Spleen (tissue), 11 donors: ENCODE measurements at regions not wholly inside any gene's neighbourhood (a gene's known extent, or its start where the extent isn't known, plus 50 kb on each side); places are given as distances from the start of the nearest gene placed in this dataset.

Source experiments
- DNase-seq: peaks from one replicate; pipeline ENCODE4 v3.0.0-alpha.2; 2020
- H3K27ac ChIP-seq, 8 donors: fragments of 200-600 bp; sonication (generic) in 7 of 8; 1 replicate in 4 of 8; 2 replicates in 4 of 8; pipeline versions ENCODE4 v1.5.0 to v1.8.0; 2016 to 2021; ENCODE audit warnings: inconsistent platforms in 4 of 8, mild to moderate bottlenecking in 4 of 8, moderate library complexity in 1 of 8
- H3K27me3 ChIP-seq, 7 donors: fragments of 200-600 bp; sonication (generic) in 6 of 7; replicated peaks in 1 of 7; 1 replicate in 4 of 7; 2 replicates in 3 of 7; pipeline versions ENCODE4 v1.5.0 to v1.8.0; 2016 to 2021; ENCODE audit warnings: inconsistent platforms in 3 of 7, mild to moderate bottlenecking in 1 of 7
- H3K36me3 ChIP-seq, 6 donors: fragments of 200-600 bp; sonication (generic) in 5 of 6; 1 replicate in 4 of 6; 2 replicates in 2 of 6; pipeline versions ENCODE4 v1.5.0 to v1.8.0; 2016 to 2021; ENCODE audit warnings: inconsistent platforms in 2 of 6
- H3K4me1 ChIP-seq, 6 donors: fragments of 200-600 bp; sonication (generic) in 5 of 6; 1 replicate in 3 of 6; 2 replicates in 3 of 6; pipeline versions ENCODE4 v1.5.0 to v1.8.0; 2016 to 2021; ENCODE audit warnings: inconsistent platforms in 3 of 6
- H3K4me3 ChIP-seq, 8 donors: fragments of 200-600 bp; sonication (generic) in 7 of 8; 1 replicate in 4 of 8; 2 replicates in 4 of 8; pipeline versions ENCODE4 v1.5.0 to v1.8.0; 2016 to 2021; ENCODE audit warnings: inconsistent platforms in 4 of 8, mild to moderate bottlenecking in 4 of 8, moderate library complexity in 2 of 8
- H3K9me3 ChIP-seq, 8 donors: fragments of 200-600 bp; sonication (generic) in 7 of 8; 1 replicate in 4 of 8; 2 replicates in 4 of 8; pipeline versions ENCODE4 v1.5.0 to v1.8.0; 2016 to 2021; ENCODE audit warnings: inconsistent platforms in 4 of 8
- CTCF ChIP-seq, 11 experiments: fragments of 200-600 bp in 7 of 11; fragments of 450-650 bp in 4 of 11; sonication (generic) in 4 of 11; IDR thresholded peaks in 8 of 11; conservative IDR thresholded peaks in 3 of 11; 1 replicate in 7 of 11; 2 replicates in 4 of 11; pipeline versions ENCODE4 v1.4.0 to v1.8.0; 2016 to 2021; ENCODE audit warnings: antibody characterized with exemption in 11 of 11, inconsistent platforms in 4 of 11, mild to moderate bottlenecking in 1 of 11
- POLR2A ChIP-seq, 3 donors: fragments of 450-650 bp; IDR thresholded peaks; one replicate each; pipeline ENCODE4 v1.5.1; 2017; ENCODE audit warnings: antibody characterized with exemption in 3 of 3, mild to moderate bottlenecking in 1 of 3
- POLR2AphosphoS5 ChIP-seq, 3 donors: sonication (generic); formaldehyde crosslinking; IDR thresholded peaks; one replicate each; pipeline ENCODE4 v1.5.1; 2017; ENCODE audit warnings: antibody characterized with exemption in 3 of 3
- WGBS, 5 donors: extraction: QIAGEN DNeasy Blood & Tissue Kit in 3 of 5; methylation state at CpG; one replicate each; pipeline versions ENCODE4 v1.1.5 to v1.1.7; 2013 to 2018; 5-methylcytosine and 5-hydroxymethylcytosine counted together
- intact Hi-C: fragments of 100-400 bp; cut with DNase I; formaldehyde crosslinking; loops from one replicate; pipeline ENCODE4 v1.15.0; 2023; ENCODE audit warnings: low total_unique reads
- donor health status: healthy with polysubstance abuse.
- donor health status: DM: no; HTN: no; CAD: no; lungs with moderate emphysema.
- donor health status: DM: no; HTN: no; CAD: no.
- donor health status: Bipolar disorder and iron deficiency.
- donor health status: healthy.
- donor health status: DM: no; HTN: no; CAD: no.
- donor health status: DM: yes; HTN: yes; CAD: no.

GRCh38 chr10:117928281-117928680 lies 118.5 kb downstream of the RAB11FIP2 start:
- no peak for TF ChIP-seq POLR2AphosphoS5 (IDR thresholded peaks at IDR 0.05)
- TF ChIP-seq POLR2A (IDR thresholded peaks at IDR 0.05), result no peak
- no peak for TF ChIP-seq CTCF (IDR thresholded peaks at IDR 0.05 in 8 of 11, conservative IDR thresholded peaks at IDR 0.05 in 3 of 11)
- intact Hi-C loops, result no loop called here
- Histone ChIP-seq H3K4me3 (no peak overlapping the region), H3K27me3 (peaks cover 0 to 12% (median 5%) of the 10 kb centered on the region in 7 donors), H3K9me3 (no peaks in the 10 kb centered on the region), H3K36me3 (no peaks in the 10 kb centered on the region), H3K4me1 (no peaks in the 10 kb centered on the region), H3K27ac (no peak overlapping the region)
- no peak for DNase-seq
- 84 to 91% (median 86%) methylated on average over 6 of the region's 6 CpGs for WGBS, 5 donors

GRCh38 chr10:117928741-117929140 lies 118.0 kb downstream of the RAB11FIP2 start:
- Histone ChIP-seq H3K36me3 (no peaks in the 10 kb centered on the region), H3K27ac (no peak overlapping the region), H3K9me3 (no peaks in the 10 kb centered on the region), H3K27me3 (peaks cover 0 to 12% (median 5%) of the 10 kb centered on the region in 7 donors), H3K4me3 (no peak overlapping the region), H3K4me1 (no peaks in the 10 kb centered on the region)
- WGBS, 5 donors, result 80 to 86% (median 82%) methylated on average over 6 of the region's 6 CpGs
- intact Hi-C loops, result no loop called here
- no peak for DNase-seq
- TF ChIP-seq POLR2AphosphoS5 (IDR thresholded peaks at IDR 0.05) (no peak), POLR2A (IDR thresholded peaks at IDR 0.05) (no peak), CTCF (IDR thresholded peaks at IDR 0.05 in 8 of 11, conservative IDR thresholded peaks at IDR 0.05 in 3 of 11) (no peak)

GRCh38 chr10:117929327-117930067 lies 117.2 kb downstream of the RAB11FIP2 start:
- no peak overlapping the region for H3K4me3 ChIP-seq
- intact Hi-C loops, result no loop called here
- WGBS, 5 donors, result 41 to 51% (median 44%) methylated on average over 9 of the region's 9 CpGs
- TF ChIP-seq CTCF (IDR thresholded peaks at IDR 0.05 in 8 of 11, conservative IDR thresholded peaks at IDR 0.05 in 3 of 11) (no peak), POLR2AphosphoS5 (IDR thresholded peaks at IDR 0.05) (no peak), POLR2A (IDR thresholded peaks at IDR 0.05) (no peak)
- no peaks in the 10 kb centered on the region for H3K9me3 ChIP-seq
- H3K36me3 ChIP-seq, result no peaks in the 10 kb centered on the region
- H3K27me3 ChIP-seq, result peaks cover 0 to 12% (median 5%) of the 10 kb centered on the region in 7 donors
- no peak for DNase-seq
- H3K27ac ChIP-seq, result no peak overlapping the region
- H3K4me1 ChIP-seq, result no peaks in the 10 kb centered on the region

- intact Hi-C loops, result no loop called here
- Histone ChIP-seq H3K27me3 (peaks cover 0 to 12% (median 5%) of the 10 kb centered on the region in 7 donors), H3K36me3 (no peaks in the 10 kb centered on the region), H3K4me1 (no peaks in the 10 kb centered on the region), H3K4me3 (no peak overlapping the region), H3K27ac (no peak overlapping the region), H3K9me3 (no peaks in the 10 kb centered on the region)
- WGBS, 5 donors, result 80 to 90% (median 87%) methylated on average over 2 of the region's 2 CpGs
- no peak for TF ChIP-seq CTCF (IDR thresholded peaks at IDR 0.05 in 8 of 11, conservative IDR thresholded peaks at IDR 0.05 in 3 of 11)
- no peak for TF ChIP-seq POLR2A (IDR thresholded peaks at IDR 0.05)
- TF ChIP-seq POLR2AphosphoS5 (IDR thresholded peaks at IDR 0.05), result no peak
- DNase-seq, result no peak
Measured at GRCh38 chr10:117931078-117931477, 115.7 kb downstream of the RAB11FIP2 start.
